ENCODE measurements at regions not wholly inside any gene's neighbourhood (a gene's known extent, or its start where the extent isn't known, plus 50 kb on each side); places are given as distances from the start of the nearest gene placed in this dataset.

GRCh38 chrX:139156356-139156755 lies 374.2 kb upstream of the F9 start:
- no peak for TF ChIP-seq CTCF (IDR thresholded peaks at IDR 0.05)
- TF ChIP-seq EZH2 (IDR thresholded peaks at IDR 0.05) = no peak
- TF ChIP-seq EZH2phosphoT487 (IDR thresholded peaks at IDR 0.05) = no peak
